HG03469 (cell line): ENCODE measurements at regions not wholly inside any gene's neighbourhood (a gene's known extent, or its start where the extent isn't known, plus 50 kb on each side); places are given as distances from the start of the nearest gene placed in this dataset.
"Not testable (repeated sequence)": the region's sequence is repeated elsewhere in the genome, so short reads cannot be mapped to it uniquely, and the experiment has no call there.

Source experiments
- ATAC-seq: cut with Tn5 transposase; IDR thresholded peaks from one replicate; pipeline ENCODE4 v1.9.1; 2021; ENCODE audit warnings: mild to moderate bottlenecking, moderate library complexity, moderate number of reproducible peaks; ENCODE audit not compliant: unreplicated experiment

GRCh38 chr4:178137732-178138471, 695.7 kb upstream of the AGA start:
- no peak for ATAC-seq

- ATAC-seq, result no peak
Measured at GRCh38 chr4:178138491-178138890, 696.3 kb upstream of the AGA start.

DNA sequence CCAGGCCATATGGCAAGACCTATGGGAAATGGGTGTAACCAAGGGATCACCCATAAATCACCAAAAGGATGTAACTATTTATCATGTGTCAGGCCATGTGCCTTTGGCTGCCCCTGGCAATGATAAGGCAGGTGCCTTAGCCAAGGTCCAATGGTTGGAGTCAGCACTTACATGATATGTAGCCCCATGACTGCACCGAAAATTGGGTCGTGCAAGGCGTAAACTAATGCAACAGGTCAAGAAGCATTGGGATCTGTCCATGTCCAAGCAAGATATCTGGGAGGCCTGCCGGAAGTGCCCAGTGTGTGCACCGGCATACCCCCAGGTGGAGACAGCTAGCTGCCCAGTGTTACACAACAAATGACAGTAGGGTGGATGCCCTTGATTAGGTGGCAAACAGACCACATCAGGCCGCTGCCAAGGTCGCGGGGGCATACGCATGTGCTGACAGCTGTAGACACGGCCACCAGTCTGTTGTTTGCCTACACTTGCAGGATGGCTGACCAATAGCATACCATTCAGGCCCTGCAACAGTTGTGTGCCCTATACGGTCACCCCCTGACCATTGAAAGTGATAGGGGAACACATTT, 698.2 kb upstream of the AGA start:
- ATAC-seq, result no peak

- no peak for ATAC-seq
Measured at GRCh38 chr4:178142724-178143123, 700.5 kb upstream of the AGA start.

- no peak for ATAC-seq
Measured at GRCh38 chr4:178148106-178148505, 705.9 kb upstream of the AGA start.

- ATAC-seq, result no peak
Measured at GRCh38 chr4:178165251-178165950, 723.2 kb upstream of the AGA start.

DNA sequence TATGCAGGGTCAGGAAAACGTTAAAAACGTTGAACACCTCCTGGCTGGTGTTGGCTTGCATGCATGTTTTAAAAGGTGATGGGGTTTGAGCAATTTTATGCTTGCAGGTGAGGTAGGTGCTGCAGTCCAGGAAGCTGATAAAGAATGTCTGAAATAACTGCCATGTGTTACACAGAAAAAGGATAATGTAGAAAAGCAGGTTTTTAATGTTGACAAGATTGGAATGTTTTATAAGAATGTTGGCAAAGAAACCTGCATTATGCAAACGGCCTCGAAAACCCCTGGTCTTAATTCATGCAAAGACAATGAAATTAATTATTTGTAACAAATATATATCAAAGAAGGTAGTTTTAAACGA, 723.7 kb upstream of the AGA start:
- ATAC-seq, result no peak

GRCh38 chr4:178173771-178174170, 731.5 kb upstream of the AGA start:
- no peak for ATAC-seq

DNA sequence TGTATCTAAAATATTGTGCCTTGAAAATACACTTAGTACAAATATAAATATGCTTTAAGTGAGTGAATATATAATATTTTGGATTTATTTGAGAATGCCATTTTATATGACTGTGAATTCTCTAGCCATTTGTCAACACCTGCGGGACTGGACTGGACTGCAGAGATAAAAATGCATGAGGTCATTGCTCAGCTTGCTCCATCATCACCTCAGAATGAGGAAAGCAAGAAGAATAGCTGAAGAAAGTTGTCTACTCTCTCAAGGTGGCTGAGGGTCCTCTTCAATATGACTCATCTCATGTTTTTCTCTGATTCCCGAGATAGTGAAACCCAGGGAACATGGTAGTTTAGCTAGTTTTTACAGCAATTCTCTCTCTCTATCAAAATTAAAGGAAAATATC, 732.5 kb upstream of the AGA start:
- no peak for ATAC-seq

DNA sequence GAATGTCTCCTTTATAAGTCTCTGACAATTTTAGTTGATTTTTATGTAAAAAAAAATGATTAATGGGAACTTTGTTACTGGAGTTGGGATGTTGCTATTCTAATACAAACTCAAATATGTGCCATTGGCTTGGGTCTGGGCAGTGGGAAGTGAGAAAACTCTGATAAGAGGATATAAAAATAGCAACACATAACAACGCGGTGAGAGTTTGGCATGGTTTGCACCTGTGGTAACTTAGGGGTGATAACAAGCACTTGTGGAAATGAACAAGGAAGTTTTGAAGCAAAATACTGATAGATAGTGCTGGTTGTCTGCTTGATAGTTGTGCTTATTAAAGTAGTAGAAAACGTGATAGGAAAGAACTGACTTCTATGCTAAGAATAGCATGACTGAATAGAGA, 743.3 kb upstream of the AGA start:
- no peak for ATAC-seq

DNA sequence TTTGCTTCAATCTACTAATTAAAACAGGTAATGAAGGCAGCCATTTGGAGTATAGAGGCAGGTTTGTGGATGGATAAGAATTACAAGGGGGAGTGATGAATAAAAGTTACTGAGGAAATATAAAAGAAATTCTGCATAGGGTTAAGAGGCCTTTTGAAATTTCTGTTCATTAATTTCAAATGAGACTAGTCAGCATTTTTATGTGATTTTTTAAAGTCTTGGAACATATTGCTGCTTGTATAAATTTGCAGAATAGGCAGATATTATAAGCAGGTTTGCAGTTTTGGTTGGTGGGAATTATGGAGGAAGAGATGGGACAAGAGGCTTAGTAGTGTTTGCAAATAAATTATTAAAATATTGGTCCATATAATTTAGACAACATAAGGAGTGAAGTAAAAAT, 750.4 kb upstream of the AGA start:
- no peak for ATAC-seq

DNA sequence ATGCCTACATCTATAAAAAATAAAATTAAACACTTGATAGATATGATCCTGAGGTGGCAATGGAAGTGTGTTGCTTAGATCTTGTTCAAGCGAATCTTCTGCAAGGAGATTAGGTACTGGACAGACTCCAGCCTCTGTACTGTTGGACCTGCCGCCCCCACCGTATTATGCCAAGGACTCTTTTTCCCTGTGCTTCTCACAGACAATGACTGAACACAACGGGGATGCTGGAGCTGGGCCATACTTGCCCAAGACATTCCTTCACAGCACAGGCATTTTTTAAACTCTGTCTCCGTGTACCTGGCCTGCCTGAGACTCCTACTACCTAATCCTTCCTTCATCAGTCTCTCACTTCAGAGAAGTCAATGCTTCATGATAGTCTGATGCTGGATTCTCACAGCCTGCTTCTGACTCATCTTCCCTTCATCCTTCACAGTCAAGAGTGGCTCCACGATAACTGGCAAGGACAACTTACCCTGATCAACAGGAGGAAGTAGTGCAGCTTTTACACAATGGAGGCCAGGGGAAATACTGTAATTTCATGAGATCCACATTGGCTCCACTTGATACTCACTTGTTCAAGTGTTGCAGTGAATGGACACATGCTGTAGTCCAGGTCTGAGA, 754.6 kb upstream of the AGA start:
- ATAC-seq, result no peak

- ATAC-seq, result no peak
Measured at GRCh38 chr4:178198691-178199090, 756.5 kb upstream of the AGA start.

GRCh38 chr4:178202422-178202821, 760.2 kb upstream of the AGA start:
- no peak for ATAC-seq

DNA sequence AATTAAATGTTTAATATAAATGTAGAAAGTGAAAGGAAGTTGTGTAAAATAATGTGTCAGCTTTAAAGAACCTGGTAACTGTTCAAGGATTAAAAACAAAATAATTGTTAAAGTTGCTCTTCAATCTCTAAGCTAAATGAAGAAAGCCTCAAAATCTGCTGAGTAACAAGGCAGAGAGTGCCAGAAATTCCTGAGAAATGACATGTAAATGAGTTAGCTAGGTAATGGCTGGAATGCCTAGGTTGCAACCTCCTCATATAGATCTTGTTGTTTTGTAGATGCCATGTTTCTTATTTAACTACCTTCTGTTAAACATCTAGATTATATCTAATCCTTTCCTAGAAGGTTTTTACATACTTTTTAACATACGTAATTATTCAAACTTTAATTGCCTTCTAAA, 763.6 kb upstream of the AGA start:
- ATAC-seq, result no peak

- no peak for ATAC-seq
Measured at GRCh38 chr4:178215309-178215708, 773.1 kb upstream of the AGA start.

DNA sequence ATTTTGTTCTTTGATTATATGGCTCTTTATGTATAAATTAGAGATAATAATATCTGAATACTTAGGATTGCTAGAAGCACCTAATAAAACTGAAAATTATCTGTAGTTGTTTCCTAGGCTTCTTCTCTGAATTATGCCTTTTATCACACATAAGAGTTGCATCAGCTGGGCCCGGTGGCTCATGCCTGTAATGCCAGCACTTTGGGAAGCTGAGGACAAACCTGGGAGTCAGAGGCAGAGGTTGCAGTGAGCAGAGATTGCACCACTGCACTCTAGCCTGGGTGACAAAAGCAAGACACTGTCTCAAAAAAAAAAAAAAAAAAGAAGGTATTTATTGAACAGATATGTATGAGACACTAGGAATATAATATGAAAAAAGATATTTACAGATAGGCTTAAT, 773.5 kb upstream of the AGA start:
- no peak for ATAC-seq

- not testable (repeated sequence) for ATAC-seq
Measured at GRCh38 chr4:178226421-178226820, 784.2 kb upstream of the AGA start.

DNA sequence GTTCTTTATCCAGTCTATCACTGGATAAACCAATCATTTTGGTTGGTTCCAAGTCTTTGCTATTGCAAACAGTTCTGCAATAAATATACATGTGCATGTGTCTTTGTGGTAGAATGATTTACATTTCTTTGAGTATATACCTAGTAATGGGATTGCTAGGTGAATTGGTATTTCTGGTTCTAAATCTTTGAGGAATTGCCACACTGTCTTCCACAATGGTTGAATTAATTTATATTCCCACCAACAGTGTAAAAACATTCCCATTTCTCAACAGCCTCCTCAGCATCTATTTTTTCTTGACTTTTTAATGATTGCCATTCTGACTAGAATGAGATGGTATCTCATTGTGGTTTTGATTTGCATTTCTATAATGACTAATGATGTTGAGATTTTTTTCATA, 791.7 kb upstream of the AGA start:
- ATAC-seq, result no peak

DNA sequence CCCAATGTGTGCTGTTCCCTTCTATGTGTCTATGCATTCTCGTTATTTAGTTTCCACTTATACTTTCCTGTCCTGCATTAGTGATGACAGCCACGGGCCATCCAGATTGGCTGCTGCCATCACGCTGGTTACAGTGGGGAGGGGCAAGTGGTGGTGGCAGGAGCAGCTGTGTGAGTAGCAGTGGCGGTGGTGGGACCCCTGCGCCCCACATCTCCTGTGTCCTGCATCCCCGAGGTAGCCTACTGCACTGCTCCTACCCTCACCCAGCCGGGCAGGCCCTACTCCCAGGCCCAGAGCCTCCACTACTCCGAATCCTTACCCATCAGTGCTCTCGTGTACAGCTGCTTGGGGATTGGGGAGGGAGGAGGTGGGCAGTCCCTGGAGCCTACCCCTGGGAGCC, 798.7 kb upstream of the AGA start:
- no peak for ATAC-seq

DNA sequence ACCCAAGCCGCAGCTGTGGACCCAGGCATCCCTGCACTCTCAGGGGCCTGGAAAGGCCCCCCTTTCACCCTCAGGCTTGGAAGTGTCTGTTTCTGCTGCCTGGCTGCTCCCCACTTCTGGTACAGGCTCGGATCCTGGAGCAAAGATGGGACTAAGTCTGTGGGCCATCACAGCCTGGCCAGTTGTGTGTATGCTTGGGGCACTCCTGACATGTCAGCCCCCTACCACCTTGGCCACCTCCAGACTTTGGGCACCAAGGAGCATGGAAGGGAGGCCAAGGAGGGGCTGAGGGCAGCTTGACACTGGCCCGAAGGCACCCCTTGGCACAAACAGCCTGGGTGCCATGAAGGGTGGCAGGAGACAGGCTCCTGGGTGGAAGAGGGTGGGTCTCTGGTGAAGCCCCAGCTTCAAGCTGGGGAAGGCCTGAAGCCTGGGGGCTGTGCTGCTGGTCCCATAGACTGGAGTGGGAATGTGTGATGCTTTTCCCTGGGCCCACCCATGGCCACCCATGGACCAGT, 799.4 kb upstream of the AGA start:
- no peak for ATAC-seq

- no peak for ATAC-seq
Measured at GRCh38 chr4:178242655-178243054, 800.4 kb upstream of the AGA start.
